ENCODE measurements at regions not wholly inside any gene's neighbourhood (a gene's known extent, or its start where the extent isn't known, plus 50 kb on each side); places are given as distances from the start of the nearest gene placed in this dataset.
"Not testable (repeated sequence)": the region's sequence is repeated elsewhere in the genome, so short reads cannot be mapped to it uniquely, and the experiment has no call there.

DNA sequence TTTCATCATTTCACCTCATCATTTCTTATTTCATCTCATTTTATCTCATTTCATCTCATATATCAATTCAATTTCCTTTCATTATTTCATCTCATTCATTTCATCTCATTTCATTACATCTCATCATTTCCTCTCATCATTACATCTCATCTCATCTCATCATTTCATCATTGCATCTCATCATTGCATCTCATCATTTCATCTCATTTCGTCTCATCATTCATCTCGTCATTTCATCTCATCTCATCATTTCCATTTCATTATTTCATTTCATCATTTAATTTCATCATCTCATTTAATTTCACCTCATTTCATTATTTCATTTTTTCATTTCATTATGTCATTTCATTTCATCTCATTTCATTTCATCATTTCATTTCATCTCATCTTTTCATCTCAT, 168.5 kb upstream of the FAM72C start:
- DNase-seq (ENCODE audit: low read depth) = not testable (repeated sequence)

DNA sequence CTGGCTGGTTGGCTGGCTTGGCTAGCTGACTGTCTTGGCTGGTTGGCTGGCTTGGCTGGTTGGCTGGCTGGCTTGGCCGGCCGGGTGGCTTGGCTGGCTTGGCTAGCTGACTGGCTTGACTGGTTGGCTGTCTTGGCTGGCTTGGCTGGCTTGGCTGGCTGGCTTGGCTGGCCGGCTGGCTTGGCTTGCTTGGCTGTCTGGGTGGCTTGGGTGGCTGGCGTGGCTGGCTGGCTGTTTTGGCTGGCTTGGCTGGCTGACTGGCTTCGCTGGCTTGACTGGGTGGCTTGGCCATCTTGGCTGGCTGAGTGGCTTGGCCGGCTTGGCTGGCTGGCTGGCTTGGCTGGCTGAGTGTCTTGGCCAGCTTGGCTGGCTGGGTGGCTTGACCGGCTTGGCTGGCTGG, 133.2 kb upstream of the FAM72C start:
- not testable (repeated sequence) for DNase-seq (ENCODE audit: low read depth)

DNA sequence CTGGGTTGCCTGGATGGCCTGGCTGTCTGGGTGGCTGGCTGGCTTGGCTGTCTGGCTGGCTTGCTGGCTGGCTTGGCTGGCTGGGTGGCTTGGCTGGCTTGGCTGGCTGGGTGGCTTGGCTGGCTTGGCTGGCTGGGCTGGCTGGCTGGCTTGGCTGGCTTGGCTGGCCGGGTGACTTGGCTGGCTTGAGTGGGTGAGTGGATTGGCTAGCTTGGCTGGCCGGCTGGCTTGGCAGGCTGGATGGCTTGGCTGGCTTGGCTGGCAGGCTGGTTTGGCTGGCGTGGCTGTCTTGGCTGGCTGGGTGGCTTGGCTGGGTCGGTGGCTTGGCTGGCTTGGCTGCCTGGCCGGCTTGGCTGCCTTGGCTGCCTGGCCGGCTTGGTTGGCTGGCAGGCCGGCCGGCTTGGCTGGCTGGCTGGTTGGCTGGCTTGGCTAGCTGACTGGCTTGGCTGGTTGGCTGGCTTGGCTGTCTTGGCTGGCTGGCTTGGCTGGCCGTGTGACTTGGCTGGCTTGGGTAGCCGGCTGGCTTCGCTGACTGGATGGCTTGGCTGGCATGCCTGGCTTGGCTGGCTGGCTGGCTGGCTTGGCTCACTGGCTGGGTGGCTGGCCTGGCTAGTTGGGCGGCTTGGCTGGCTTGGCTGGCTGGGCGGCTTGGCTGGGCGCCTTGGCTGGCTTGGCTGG, 132.4 kb upstream of the FAM72C start:
- DNase-seq (ENCODE audit: low read depth) = not testable (repeated sequence)

DNA sequence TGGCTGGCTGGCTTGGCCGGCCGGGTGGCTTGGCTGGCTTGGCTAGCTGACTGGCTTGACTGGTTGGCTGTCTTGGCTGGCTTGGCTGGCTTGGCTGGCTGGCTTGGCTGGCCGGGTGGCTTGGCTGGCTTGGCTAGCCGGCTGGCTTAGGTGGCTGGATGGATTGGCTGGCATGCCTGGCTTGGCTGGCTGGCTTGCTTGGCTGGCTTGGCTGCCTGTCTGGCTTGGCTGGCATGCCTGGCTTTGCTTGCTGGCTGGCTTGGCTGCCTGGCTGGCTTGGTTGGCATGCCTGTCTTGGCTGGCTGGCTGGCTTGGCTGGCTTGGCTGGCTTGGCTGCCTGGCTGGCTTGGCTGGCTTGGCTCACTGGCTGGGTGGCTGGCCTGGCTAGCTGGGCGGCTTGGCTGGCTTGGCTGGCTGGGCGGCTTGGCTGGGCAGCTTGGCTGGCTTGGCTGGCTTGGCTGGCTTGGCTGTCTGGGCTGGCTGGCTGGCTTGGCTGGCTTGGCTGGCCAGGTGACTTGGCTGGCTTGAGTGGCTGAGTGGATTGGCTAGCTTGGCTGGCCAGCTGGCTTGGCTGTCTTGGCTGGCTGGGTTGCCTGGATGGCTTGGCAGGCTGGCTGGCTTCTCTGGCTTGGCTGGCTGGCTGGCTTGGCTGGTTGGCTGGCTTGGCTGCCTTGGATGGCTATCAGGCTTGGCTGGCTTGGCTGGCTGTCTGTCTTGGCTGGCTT, 131.5 kb upstream of the FAM72C start:
- DNase-seq (ENCODE audit: low read depth) = not testable (repeated sequence)

DNA sequence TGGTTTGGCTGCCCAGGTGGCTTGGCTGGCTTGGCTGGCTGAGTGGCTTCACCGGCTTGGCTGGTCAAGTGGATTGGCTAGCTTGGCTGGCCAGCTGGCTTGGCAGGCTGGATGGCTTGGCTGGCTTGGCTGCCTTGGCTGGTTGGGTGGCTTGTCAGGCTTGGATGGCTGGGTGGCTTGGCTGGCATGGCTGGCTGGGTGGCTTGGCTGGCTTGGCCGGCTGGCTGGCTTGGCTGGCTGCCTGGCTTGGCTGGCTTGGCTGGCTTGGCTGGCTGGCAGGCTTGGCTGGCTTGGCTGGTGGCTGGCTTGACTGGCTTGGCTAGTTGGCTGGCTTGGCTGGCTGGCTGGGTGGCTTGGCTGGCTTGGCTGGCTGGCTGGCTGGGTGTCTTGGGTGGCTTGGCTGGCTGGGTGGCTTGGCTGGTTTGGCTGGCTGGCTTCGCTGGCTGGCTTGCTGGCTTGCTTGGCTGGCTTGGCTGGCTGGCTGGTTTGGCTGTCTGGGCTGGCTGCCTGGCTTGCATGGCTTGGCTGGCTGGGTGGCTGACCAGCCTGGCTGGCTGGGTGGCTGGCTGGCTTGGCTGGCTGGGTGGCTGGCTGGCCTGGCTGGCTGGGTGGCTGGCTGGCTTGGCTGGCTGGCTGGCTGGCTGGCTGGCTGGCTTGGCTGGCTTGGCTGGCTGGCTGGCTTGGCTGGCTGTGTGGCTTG, 130.4 kb upstream of the FAM72C start:
- not testable (repeated sequence) for DNase-seq (ENCODE audit: low read depth)

DNA sequence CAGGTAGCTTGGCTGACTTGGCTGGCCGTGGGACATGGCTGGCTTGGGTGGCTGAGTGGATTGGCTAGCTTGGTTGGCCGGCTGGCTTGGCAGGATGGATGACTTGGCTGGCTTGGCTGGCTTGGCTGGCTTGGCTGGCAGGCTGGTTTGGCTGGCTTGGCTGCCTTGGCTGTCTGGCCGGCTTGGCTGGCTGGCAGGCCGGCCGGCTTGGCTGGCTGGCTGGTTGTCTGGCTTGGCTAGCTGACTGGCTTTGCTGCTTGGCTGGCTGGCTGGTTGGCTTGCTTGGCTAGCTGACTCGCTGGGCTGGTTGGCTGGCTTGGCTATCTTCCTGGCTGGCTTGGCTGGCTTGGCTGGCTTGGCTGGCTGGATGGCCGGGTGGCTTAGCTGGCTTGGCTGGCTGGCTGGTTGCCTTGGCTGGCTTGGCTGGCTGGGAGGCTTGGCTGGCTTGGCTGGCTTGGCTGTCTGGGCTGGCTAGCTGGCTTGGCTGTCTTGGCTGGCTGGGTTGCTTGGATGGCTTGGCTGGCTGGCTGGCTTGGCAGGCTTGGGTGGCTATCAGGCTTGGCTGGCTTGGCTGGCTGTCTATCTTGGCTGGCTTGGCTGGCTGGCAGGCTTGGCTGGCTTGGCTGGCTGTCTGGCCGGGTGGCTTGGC, 129.7 kb upstream of the FAM72C start:
- no peak for DNase-seq (ENCODE audit: low read depth)

DNA sequence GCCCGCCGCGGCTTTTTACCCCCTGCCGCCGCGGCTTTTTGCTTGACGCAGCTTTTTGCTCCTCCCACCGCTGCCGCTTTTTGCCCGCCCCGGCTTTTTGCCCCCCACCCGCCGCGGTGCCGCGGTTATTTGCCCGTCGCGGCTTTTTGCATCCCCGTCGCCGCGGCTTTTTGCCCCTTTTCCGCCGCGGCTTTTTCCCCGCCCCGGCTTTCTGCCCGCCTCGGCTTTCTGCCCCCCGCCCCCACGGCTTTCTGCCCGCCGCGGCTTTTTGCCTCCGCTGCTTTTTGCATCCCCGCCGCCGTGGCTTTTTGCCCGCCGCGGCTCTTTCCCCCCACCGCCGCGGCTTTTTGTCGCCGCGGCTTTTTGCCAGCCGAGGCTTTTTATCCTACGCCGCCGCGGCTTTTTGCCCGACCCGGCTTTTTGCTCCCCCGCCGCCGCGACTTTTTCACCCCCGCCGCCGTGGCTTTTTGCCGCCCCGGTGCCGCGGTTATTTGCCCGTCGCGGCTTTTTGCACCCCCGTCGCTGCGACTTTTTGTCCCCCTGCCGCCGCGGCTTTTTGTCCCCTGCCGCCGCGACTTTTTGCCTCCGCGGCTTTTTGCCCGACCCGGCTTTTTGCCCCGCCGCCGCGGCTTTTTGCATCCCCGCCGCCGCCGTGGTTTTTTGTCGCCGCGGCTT, 105.5 kb upstream of the FAM72C start:
- DNase-seq (ENCODE audit: low read depth) = peak; percentile 41

DNA sequence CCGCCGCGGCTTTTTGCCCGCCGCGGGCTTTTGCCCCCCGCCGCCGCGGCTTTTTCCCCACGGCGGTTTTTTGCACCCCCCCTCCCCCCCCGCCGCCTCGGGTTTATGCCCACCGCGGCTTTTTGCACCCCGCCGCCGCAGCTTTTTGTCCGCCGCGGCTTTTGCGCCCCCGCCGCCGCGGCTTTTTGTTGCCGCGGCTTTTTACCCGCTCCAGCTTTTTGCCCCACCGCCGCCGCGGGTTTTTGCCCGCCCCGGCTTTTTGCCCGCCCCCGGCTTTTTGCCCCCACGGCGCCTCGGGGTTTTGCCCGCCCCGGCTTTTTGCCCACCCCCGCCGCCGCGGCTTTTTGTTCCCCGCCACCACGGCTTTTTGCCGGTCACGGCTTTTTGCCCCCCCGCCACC, 104.9 kb upstream of the FAM72C start:
- DNase-seq (ENCODE audit: low read depth) = not testable (repeated sequence)

DNA sequence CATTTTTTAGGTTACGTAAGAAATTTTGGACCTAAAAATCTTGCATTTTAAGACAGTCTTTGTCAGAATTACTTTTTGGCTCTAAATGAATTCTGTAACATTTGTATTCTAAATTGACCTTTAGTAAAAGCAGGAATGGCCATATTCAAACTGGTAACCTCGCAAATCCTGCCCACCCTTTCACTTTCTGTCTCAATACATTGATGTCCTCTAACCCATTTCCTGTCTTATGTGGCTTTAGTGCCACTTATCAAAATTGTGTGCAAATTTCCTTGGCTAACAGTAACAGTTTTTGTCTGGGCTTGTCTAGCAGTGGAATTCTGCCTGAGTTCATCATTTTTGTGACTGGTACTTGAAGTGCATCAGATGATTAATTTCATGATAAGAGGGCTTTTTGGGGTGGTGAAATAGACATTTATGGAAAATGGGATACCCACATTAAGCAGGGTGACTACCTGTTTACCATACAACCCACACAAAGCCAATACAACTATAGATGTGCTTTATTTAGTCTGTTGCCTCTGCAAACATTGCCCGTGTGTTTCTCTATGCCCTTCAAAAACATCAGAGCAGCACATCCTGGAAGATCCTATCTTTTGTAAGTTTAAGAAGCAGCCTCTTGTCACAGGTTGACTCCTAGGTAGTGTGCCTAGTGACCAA, 98.7 kb upstream of the FAM72C start:
- DNase-seq (ENCODE audit: low read depth) = not testable (repeated sequence)

DNA sequence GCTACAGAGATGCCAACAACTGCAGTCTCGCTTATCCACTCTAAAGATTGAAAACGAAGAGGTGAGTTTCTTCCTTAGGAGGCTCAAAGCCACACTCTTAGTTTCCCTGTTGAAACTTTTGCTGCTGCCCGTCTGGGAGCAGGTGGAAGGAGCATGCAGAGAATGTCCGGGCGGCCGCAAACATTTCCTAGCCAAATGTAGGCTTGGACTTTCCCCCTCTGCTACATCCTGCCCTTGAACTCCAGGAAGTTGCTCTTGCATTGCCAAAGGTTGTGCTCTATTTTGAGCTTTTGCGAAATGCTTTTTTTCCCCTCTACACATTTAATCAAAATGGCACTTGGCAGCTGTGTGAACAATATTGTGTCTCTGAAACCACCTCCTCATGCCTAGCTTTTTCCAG, 95.3 kb upstream of the FAM72C start:
- not testable (repeated sequence) for DNase-seq (ENCODE audit: low read depth)

DNA sequence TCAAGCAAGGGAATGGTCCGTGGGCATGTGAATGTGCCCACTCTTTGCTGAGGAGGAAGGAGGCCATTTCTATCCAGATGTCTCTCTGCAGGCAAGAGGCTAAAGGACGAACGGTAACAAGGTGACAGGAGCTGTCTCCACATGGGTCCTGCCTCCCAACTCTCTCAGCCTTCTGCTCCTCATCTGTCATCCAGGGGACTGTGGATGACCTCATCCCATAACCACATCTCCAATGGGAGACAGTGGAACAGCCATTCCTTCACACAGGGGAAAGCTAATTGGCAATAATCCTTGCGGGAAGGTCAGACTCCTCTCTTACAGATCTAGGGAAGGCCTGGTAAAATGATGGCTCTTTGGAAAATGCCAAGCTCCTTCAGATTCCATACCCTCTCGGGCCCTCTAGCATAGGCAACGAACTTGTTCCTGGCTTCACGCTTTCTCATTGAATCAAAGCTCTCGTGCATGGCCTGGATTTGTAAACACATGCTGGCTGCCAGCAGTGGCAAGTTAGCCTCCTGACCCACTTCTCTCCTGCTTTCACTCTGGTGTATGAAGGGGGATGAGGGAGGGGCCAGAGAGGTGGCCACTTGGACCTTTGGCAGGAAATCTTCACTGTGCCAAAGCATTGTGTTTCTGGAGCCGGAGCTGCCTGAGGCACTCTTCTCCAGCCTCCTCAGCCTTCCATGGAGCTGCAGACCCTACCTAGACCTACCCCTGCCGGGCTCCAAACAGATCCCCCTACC, 94.5 kb upstream of the FAM72C start:
- DNase-seq (ENCODE audit: low read depth) = not testable (repeated sequence)

DNA sequence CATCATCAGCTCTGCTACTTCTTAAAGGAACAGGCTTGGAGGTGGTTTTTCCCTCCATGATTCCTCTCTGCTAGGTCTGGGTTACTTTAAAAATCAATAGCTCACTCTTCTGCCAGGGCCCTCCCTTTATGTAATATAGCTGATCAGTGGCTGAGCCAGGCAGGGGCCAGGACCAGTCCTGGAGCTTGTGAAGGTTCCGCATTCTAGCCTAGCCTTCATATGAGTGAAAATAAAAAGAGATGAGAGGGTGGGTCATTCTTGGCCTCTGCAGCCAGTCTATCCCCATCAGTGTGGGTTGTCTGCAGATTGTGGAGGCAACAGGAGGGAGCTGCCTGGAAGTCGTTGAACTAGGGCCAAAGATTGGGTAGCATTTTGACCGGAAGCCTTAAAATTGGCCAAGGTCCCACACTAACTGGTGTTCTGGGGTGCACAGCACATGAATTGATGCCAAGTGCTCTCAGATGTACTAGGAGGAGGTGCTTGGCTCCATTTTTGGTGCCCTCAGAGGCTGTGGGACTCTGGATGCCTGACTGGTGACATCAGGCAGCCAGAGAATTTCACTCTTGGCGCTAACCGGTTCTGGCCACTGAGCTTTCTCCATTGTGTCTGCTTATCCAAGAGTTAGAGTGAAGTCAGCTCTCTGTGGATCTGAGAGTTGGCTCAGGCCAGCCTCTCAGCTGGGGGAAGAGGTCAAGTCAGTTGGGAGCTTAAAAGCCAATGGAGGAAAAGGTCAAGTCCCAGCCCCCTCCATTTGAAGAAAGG, 93.7 kb upstream of the FAM72C start:
- not testable (repeated sequence) for DNase-seq (ENCODE audit: low read depth)

DNA sequence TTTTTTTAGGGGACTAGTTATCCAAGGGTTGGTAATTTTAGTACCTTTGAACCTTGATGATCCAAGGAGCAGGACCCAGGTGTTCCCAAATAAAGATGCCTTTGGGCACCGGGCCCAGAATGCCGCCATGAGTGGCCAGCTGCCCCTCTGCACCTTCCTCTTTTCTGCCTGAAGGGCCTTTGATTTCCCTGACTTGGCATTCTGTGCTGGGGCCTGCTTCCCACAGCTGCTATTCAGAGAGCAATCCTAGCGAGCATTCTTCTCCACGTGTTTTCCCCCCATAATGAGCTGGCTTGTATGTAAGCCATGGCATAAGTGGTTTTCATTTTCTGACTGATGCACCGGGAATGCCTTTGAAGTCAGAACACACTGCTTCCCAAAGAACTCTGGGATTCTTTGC, 77.6 kb upstream of the FAM72C start:
- DNase-seq (ENCODE audit: low read depth) = not testable (repeated sequence)

DNA sequence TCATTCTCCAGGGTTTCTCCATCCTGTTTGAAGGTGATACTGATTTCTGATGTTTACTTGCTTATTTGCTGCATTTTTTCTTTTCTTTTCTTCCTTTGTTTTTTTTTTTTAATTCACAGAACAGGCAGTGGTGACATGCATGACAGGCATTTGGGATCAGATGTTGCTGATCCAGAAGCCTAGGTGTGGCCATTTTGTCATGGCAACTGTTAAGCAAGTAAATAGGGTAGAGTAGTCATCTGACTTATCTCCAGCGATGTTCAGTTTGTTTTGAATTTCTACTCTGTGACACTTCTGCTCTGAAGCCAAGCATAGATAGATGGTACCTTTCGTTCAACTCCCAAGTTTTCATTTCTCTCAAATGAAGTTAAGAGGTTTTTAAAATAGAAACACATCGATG, 74.9 kb upstream of the FAM72C start:
- not testable (repeated sequence) for DNase-seq (ENCODE audit: low read depth)

DNA sequence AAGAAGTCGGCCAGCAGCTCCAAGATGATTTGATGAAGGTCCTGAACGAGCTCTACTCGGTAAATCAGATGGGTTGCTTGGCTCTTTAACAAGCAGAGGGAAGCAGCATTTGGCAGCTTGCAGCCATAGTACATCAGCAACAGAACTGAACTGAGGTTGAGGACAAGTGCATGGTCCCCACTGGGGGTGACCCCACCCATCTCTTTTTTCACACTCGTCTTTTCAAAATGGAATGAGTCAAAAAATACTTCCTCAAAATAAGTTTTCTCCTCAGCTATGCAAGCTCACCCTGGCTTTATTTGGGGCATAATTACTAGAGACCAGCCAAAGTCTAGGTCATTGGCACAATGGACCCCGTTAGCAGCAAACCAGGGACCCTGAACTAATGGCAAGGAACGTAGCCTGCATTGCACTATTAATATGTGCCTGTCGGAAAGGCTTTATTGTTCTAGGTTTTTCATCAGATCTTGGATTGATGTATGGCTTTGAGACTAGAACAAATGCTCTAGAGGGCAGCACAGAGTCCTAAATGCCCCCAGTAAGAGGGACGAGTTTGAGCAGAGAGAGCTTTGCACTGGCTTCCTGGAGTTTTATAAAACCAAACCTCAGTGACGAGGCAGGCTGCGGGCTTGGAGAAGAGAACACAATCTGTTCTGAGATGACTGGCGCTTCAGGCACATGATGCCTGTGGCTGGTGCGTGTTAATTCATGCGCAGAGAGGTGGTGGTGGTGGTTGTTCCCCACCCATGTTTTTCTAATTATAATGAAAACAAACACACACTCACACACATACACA, 74.2 kb upstream of the FAM72C start:
- not testable (repeated sequence) for DNase-seq (ENCODE audit: low read depth)

DNA sequence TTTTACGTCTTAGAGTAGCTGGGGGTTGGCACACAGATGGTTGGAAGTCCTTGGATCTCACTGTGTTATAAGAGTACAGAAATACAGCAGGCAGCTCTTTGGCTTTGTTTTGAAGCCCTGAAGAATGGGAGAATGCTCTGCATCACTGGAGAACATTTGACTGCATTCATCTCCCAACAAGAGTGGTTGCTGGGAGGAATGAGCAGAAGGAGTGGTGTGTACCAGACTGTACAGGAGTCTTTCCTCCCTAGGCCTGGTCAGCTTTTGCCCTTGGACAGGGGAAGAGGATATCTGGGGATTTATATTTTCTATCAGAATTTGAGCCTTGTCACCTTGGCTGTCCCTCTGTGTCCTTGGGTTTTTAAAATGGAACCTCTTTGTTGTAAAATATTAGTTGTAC, 70.5 kb upstream of the FAM72C start:
- not testable (repeated sequence) for DNase-seq (ENCODE audit: low read depth)

DNA sequence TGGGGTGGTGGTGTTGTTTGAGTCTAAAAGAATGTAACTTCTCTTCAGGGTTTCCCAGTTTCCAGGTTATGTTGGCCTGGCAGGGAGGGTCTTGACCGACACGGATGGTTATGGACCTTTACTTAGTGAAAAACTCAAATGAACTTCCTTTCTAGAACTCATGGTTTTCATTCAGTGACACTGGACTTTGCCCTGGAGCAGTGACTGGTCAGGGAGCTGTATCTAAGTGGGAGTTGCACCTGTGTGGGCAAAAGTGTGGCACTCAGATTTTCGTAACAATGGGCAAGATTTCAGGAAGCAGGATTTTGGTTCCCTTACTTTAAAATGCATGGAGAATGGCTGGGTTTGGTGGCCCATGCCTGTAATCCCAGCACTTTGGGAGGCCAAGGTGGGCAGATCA, 68.5 kb upstream of the FAM72C start:
- not testable (repeated sequence) for DNase-seq (ENCODE audit: low read depth)

DNA sequence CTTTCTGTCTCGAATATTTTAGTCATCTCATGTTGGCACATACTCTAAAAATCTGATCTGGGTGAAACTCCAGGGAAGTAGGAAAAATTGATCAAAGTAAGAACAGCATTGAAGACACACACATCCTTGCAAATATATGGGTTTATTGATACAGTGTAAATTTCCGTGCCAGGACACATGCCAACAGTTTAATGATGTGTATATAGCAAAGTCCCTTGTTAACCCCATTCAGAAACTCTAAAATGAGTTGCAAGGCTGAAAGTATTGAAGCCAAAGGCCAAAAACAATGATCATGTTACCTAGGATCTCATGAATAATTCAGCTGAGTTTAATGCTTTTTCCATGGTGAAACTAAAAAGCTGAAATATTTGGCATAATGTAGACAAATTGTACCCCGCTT, 62.3 kb upstream of the FAM72C start:
- not testable (repeated sequence) for DNase-seq (ENCODE audit: low read depth)

DNA sequence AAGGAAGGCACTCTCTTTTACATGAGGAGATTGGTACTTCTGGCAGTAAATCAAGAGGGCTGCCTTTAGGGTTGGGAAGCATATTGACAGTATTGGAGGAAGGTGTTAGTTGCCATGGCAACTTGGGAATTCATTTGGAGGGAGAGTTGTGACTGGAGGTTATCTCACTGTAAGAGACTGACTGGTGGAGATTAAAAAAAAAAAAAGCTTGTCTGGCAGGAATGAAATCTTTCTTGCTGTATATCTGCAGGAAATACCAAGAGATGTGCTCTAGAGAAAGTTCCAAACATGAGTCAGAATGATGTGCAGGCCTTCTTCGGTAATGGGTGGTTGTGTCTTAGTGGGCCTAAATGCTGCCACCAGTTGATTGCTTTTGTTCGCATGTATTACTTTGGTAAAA, 59.8 kb upstream of the FAM72C start:
- not testable (repeated sequence) for DNase-seq (ENCODE audit: low read depth)
